ENCODE measurements at regions not wholly inside any gene's neighbourhood (a gene's known extent, or its start where the extent isn't known, plus 50 kb on each side); places are given as distances from the start of the nearest gene placed in this dataset.

- no peak for DNase-seq
These were observed 663.6 kb downstream of the BCL11B start for GRCh38 chr14:98608071-98609060.

GRCh38 chr14:98612434-98613200 is 659.4 kb downstream of the BCL11B start:
- no peak for DNase-seq

- no peak for DNase-seq
These were observed 657.3 kb downstream of the BCL11B start for GRCh38 chr14:98614741-98615140.

GRCh38 chr14:98622208-98623051 is 649.6 kb downstream of the BCL11B start:
- no peak for DNase-seq

GRCh38 chr14:98623788-98624415 is 648.1 kb downstream of the BCL11B start:
- DNase-seq, result no peak

GRCh38 chr14:98633380-98633779 is 638.6 kb downstream of the BCL11B start:
- DNase-seq, result no peak

- no peak for DNase-seq
These were observed 637.8 kb downstream of the BCL11B start for GRCh38 chr14:98634043-98634820.

GRCh38 chr14:98638366-98638765 is 633.6 kb downstream of the BCL11B start:
- DNase-seq, result no peak

GRCh38 chr14:98647754-98648153 is 624.2 kb downstream of the BCL11B start:
- DNase-seq, result no peak

GRCh38 chr14:98651037-98651436 is 621.0 kb downstream of the BCL11B start:
- DNase-seq, result no peak

- no peak for DNase-seq
These were observed 607.0 kb downstream of the BCL11B start for GRCh38 chr14:98665007-98665406.

- no peak for DNase-seq
These were observed 605.5 kb downstream of the BCL11B start for GRCh38 chr14:98666545-98666944.

- DNase-seq, result no peak
These were observed 590.0 kb downstream of the BCL11B start for GRCh38 chr14:98682033-98682432.

- no peak for DNase-seq
These were observed 589.3 kb downstream of the BCL11B start for GRCh38 chr14:98682726-98683125.

- no peak for DNase-seq
These were observed 587.5 kb downstream of the BCL11B start for GRCh38 chr14:98684468-98684867.

GRCh38 chr14:98685725-98686124 is 586.3 kb downstream of the BCL11B start:
- DNase-seq, result no peak

GRCh38 chr14:98688446-98688845 is 583.6 kb downstream of the BCL11B start:
- DNase-seq, result no peak

- DNase-seq, result no peak
These were observed 582.0 kb downstream of the BCL11B start for GRCh38 chr14:98689951-98690350.

GRCh38 chr14:98692832-98693231 is 579.2 kb downstream of the BCL11B start:
- no peak for DNase-seq

- no peak for DNase-seq
These were observed 577.5 kb downstream of the BCL11B start for GRCh38 chr14:98694541-98694940.

GRCh38 chr14:98695809-98696208 is 576.2 kb downstream of the BCL11B start:
- no peak for DNase-seq
